NCI-H1417 (cell line): ENCODE measurements at regions not wholly inside any gene's neighbourhood (a gene's known extent, or its start where the extent isn't known, plus 50 kb on each side); places are given as distances from the start of the nearest gene placed in this dataset.
"Not testable (repeated sequence)": the region's sequence is repeated elsewhere in the genome, so short reads cannot be mapped to it uniquely, and the experiment has no call there.

ENCODE experiments used
- DNase-seq, 3 experiments: peaks; one replicate each; lab custom pipeline; 2025; lab: John Stamatoyannopoulos, UW

- no peak for DNase-seq
Measured at GRCh38 chr7:121744877-121745276, 128.1 kb upstream of the PTPRZ1 start.

GRCh38 chr7:121744319-121744718, 128.6 kb upstream of the PTPRZ1 start:
- DNase-seq = peak in 1 of 3 experiments; percentile 62

DNA sequence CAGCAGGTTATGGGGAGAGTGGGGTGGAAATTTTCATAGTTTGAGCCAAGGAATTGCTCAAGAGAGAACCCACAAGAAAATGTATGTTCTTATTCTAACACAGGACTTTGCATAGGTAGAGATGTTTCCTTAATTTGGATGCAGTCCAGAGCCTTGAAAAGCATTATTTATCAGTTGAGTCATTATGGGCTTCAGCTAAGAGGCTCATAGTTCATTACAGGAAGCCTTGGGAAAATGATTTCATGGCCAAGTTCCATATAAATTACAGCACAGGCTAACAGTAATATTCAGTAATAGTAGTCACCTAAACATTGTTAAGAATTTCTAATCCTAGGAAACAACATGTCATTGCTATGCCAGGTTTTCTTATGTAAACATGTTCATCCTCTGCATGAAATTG, 131.1 kb upstream of the PTPRZ1 start:
- DNase-seq = peak in 1 of 3 experiments; percentile 24

DNA sequence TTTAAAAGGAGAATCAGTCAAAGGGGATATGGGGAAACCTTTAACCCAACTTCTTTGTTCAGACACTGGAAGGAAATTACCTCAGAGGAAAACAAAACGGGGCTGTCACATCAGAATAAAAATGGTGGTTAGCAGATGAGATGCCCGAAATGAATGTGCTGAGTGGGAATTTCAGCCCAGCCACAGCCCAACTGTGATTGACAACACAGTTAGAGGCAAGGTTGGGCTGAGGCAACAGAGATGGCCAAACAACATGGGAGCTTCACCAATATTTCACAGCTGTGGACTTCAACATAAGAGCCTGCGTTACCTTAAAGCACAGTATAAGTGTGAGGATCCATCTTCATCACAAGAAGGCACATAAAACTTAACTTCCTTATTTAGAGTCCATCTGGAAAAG, 133.5 kb upstream of the PTPRZ1 start:
- no peak for DNase-seq

DNA sequence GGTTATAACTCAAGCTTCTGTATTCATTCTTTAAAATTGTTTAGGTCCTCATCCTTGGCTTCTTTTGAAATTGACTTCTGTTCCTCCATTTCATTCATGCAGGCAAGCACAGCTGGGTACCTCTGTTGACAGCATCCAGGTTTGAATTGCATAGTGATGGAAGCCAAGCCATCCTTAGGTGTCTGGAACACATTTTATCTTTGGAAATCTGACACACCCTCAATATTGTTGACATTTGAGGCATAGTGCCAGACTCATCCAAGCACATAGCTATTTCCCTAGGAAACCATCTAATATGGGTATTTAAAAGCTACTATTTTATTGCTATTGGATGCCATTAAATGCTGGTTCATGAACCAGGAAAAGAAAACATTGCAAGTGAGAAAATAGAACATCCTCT, 142.1 kb upstream of the PTPRZ1 start:
- DNase-seq = peak in 1 of 3 experiments; percentile 29

DNA sequence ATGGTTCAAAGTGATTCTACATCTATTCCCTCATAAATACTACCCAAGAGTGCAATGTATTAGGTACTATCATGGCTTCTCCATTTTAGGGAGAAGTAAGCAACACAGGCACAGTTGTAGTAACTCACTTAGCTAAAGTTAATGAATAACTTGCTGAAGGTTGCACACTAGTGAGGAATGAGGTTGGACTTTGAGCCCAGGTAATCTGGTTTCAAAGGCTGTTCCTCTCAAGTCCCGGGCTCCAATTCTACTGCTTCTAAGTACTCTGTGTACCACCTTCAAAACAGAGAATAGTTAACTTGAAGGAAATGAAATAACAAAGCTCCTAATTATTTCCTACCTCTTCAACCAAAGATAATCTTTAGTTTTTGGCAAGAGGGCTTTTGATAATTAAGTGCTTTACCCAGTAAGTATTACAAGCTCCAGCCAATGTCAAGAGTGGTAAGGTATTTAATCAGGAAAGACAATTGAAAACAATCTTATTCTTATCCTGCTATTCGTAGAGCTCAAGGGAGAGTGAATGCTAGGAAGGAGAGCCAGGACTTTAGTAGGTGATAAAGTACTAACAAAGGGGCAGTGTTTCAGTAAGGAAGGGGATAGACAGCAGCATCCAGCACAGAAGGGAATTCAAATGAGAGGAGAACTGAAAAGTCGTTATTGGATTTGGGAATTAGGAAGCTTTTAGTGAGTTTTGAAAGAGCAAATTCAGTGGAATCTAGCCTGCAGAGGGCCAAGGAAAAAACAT, 158.2 kb upstream of the PTPRZ1 start:
- DNase-seq = no peak

- DNase-seq = peak; percentile 33 to 67 (median 66)
Measured at GRCh38 chr7:121712961-121713360, 160.0 kb upstream of the PTPRZ1 start.

DNA sequence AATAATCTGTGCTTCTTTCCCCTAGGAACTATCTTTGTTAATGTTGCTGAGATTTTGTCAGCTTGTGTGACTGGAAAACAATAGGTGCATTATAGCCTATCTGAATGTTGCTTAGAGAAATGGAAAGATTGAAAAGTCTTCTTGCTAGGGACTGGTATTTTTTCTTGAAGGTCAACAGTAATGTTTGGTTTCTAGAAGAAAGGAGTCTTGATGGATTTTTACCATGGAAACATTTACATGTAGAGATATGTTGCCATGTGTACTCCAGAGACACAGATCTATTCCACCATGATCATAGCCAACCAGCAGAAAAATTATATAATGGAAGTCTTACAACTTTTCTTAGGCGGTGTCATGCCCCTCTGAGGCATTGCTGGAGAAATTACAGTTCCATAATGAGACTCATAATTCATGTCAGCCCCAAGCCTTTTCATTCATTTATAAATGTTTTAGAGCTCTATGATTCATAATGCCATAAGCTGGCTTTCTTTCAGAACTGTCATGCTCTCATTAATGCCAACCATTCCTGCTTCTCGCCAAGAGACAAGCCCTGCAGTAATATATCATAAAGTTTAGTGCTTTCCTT, 175.1 kb upstream of the PTPRZ1 start:
- peak in 2 of 3 experiments; percentile 7 to 37 for DNase-seq

GRCh38 chr7:121696954-121697353, 176.0 kb upstream of the PTPRZ1 start:
- no peak for DNase-seq

DNA sequence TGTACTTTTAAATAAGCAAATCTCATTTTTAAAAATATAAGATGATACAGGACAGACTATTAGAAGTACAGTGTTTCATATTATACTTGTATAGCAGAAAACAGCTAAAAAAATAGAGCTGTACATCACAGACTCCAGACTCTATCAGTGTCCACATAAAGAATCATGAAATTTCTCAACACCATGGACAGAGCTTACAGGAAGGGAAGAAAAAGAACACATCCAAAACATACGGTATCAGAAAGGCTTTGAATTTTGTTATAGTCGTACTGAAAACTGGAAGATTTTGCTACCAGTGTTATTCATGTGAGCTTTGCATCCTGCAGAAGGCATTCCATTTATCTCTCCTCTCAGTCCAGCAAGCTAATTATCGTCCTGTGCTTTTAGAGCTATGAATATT, 183.2 kb upstream of the PTPRZ1 start:
- no peak for DNase-seq

DNA sequence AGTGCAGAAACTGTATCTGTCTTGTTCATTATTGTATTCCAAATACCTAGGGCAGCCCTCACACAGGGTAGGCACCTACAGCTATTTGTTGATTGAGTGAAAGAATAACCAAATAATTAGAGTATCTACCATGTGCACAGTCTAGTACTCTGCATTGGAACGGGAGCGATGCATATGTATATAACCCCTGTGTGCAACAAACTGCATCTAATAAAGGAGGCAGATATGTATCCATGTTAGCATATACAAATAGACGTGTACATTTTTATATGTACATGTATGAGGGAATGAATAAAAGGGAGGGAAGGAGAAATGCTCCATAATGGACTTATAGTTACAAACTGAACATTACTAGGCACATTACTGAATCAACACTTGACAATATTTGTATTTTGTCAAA, 191.3 kb upstream of the PTPRZ1 start:
- no peak for DNase-seq

DNA sequence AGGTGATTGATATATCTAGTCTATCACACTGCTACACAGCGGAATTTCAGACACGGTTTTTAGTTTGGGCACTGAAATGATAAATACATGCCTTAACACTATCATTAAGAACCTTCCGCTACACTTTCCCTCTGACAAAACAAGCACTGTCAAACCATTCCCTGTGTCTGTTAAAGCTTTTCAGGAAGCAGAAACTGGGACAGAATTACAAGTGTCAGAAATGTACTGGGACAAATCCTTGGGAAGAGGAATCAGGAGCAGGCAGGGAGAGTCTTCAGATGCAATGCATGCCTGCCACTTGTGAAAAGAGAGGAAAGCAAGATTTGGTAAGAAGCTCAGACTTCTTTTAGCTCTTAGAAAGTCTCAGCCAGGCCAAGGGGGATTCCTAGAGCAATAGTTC, 196.8 kb upstream of the PTPRZ1 start:
- DNase-seq = no peak

DNA sequence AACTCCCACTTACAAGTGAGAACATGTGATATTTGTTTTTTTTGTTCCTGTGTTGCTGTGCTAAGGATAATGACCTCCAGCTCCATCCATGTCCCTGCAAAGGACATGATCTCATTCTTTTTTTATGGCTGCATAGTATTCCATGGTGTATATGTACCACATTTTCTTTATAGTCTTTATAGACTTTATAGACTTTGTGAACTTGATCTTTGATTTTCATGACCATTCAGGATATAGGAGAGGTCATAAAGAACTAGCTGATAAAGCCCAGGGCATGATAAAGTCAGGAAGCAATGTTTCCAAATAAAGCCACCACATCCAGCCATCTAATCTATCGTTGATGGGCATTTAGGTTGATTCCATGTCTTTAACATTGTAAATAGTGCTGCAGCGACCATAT, 198.5 kb upstream of the PTPRZ1 start:
- DNase-seq = not testable (repeated sequence)

- no peak for DNase-seq
Measured at GRCh38 chr7:121669144-121669543, 203.8 kb upstream of the PTPRZ1 start.

DNA sequence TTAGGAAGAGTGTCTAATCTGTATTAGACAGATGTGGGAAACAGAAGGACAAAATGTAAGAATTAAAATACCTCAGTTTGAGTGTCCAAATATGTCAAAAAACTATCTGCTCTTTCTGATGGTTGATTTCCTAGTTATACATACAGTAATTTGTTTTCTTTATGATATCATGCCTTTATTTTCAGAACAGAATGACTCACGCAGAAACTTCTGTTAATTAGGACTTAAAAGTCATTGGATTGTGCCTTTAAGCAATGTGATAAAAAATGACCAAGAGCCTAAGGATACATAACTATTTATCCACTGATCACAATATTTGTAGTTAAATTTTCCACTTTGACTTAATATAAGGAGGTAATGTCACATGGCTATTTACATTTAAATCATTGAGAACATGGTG, 206.7 kb upstream of the PTPRZ1 start:
- no peak for DNase-seq

DNA sequence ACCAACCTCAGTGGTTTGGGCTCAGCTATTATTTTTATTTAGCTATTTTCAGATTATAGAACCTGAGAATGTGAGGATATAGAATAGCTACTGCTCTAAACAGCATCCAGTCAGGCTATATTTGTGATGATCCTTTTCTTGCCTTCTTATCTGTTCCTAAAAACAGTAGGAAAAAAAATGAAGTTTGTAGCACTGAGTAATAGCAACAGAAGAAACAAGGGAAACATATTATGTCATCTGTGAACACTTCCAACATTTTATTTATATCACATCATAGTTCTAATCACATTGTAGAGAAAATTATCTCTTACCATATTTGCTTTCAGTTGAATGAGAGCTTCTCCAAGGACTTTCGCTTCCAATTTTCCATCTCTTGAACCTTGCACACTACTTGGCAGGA, 229.6 kb upstream of the PTPRZ1 start:
- DNase-seq = no peak

GRCh38 chr7:121639705-121640104, 233.3 kb upstream of the PTPRZ1 start:
- peak in 2 of 3 experiments; percentile 75 to 96 for DNase-seq

DNA sequence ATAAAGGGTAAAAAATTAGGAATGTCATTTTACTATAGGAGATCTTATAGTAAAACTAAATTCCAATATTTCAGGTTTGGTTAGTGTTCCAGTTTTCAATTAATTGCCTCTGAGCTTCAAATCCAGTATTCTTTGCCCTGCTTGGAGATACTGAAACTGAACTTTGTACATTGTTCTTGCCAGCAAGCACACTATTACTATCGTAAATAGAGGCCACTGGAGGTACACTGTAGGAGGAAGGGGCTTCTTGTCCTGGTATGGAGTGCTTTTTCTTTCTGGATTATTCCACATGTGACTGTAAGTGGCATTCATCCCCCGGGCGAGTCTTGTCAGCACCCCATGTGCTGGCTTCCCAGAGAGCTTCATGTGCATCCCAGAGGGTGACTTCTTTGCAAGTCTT, 234.7 kb upstream of the PTPRZ1 start:
- DNase-seq = no peak

GRCh38 chr7:121634356-121634755, 238.2 kb upstream of the FAM3C start:
- peak in 2 of 3 experiments; percentile 25 to 69 for DNase-seq

GRCh38 chr7:121633186-121633585, 237.1 kb upstream of the FAM3C start:
- DNase-seq = peak in 1 of 3 experiments; percentile 52

GRCh38 chr7:121624958-121625357, 228.8 kb upstream of the FAM3C start:
- no peak for DNase-seq

- DNase-seq = no peak
Measured at GRCh38 chr7:121623130-121623872, 227.2 kb upstream of the FAM3C start.

DNA sequence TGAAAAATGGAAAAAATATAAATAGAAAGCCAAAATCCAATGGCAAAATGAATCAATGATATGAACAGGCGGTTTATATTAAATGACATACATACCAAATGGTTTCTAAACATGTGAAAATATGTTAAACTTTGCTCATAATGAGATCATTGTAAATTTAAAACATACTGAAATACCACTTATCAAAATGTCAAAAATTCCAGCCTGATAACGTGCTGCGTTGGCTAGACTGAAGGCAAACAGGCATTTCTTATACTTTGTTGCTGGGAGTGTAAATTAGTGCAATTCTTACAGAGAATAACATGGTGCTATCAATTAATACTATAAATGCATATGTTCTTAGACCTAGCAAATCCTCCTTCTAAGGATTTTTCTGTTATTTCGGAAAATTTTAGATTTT, 225.8 kb upstream of the FAM3C start:
- DNase-seq = no peak
